ENCODE measurements at regions not wholly inside any gene's neighbourhood (a gene's known extent, or its start where the extent isn't known, plus 50 kb on each side); places are given as distances from the start of the nearest gene placed in this dataset.

GRCh38 chr6:105886814-105887544 is 199.2 kb upstream of the PRDM1 start:
- TF ChIP-seq, protein P1, sequence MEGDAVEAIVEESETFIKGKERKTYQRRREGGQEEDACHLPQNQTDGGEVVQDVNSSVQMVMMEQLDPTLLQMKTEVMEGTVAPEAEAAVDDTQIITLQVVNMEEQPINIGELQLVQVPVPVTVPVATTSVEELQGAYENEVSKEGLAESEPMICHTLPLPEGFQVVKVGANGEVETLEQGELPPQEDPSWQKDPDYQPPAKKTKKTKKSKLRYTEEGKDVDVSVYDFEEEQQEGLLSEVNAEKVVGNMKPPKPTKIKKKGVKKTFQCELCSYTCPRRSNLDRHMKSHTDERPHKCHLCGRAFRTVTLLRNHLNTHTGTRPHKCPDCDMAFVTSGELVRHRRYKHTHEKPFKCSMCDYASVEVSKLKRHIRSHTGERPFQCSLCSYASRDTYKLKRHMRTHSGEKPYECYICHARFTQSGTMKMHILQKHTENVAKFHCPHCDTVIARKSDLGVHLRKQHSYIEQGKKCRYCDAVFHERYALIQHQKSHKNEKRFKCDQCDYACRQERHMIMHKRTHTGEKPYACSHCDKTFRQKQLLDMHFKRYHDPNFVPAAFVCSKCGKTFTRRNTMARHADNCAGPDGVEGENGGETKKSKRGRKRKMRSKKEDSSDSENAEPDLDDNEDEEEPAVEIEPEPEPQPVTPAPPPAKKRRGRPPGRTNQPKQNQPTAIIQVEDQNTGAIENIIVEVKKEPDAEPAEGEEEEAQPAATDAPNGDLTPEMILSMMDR (IDR thresholded peaks at IDR 0.05; ENCODE audit: poor library complexity, severe bottlenecking), result no peak
- Histone ChIP-seq H3K36me3 (ENCODE audit: low read depth) (no peaks in the 10 kb centered on the region), H3K4me1 (ENCODE audit: insufficient read depth, poor library complexity, severe bottlenecking) (no peaks in the 10 kb centered on the region), H3K9me3 (ENCODE audit: severe bottlenecking) (no peaks in the 10 kb centered on the region), H3K27me3 (ENCODE audit: insufficient read depth, poor library complexity, severe bottlenecking) (no peaks in the 10 kb centered on the region), H3K4me3 (ENCODE audit: severe bottlenecking) (no peak overlapping the region), H3K27ac (ENCODE audit: poor library complexity, severe bottlenecking) (no peak overlapping the region)
- DNase-seq (ENCODE audit: low spot score), result no peak
- ATAC-seq (ENCODE audit: low read depth), result no peak

GRCh38 chr6:105886066-105886813 is 199.9 kb upstream of the PRDM1 start:
- Histone ChIP-seq H3K27ac (ENCODE audit: poor library complexity, severe bottlenecking) (no peak overlapping the region), H3K9me3 (ENCODE audit: severe bottlenecking) (no peaks in the 10 kb centered on the region), H3K36me3 (ENCODE audit: low read depth) (no peaks in the 10 kb centered on the region), H3K4me3 (ENCODE audit: severe bottlenecking) (no peak overlapping the region), H3K27me3 (ENCODE audit: insufficient read depth, poor library complexity, severe bottlenecking) (no peaks in the 10 kb centered on the region), H3K4me1 (ENCODE audit: insufficient read depth, poor library complexity, severe bottlenecking) (no peaks in the 10 kb centered on the region)
- TF ChIP-seq, protein P1 (IDR thresholded peaks at IDR 0.05; ENCODE audit: poor library complexity, severe bottlenecking), result no peak
- DNase-seq (ENCODE audit: low spot score) (no peak), ATAC-seq (ENCODE audit: low read depth) (no peak)

DNA sequence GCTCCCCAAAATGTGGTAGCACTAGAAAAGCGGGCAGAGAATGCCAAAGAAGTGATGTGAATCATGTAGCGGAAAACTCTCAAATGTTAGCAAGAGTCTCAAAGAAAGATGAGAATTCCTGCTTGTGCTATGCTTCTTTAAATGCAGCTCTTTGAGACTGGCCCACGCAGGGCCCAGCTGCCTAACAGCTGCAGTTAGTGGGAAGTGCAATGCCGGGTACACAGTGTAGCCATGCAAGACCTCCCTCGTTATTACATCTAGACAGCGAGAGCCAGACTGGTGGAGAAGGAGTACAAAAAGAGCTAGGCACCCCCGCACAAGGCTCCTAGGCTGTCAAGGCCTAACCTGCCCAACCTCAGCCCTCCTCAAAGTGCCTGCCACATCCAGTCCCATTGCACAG is 201.7 kb upstream of the PRDM1 start:
- Histone ChIP-seq H3K4me1 (ENCODE audit: insufficient read depth, poor library complexity, severe bottlenecking) (no peaks in the 10 kb centered on the region), H3K27ac (ENCODE audit: poor library complexity, severe bottlenecking) (no peak overlapping the region)
- ATAC-seq (ENCODE audit: low read depth), result no peak

DNA sequence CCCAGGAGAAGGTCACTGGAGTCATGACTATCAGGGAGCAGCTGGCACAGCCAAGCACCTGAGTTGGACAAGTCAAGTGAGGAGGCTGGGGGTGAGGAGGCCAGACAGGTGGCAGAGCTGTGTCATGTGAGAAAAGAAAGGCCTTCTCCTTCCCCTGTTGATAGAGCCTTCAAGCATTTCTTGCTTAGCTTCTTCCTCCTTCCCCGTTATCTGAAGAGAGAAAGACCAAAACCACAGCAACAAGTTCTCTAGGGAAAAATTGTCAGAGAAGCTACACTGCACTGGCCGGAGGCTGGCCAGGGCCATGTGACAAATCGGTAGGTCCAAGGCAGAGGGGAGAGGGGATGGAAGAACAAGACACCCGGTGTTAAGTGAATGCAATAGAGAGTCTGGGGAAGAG is 202.1 kb upstream of the PRDM1 start:
- Histone ChIP-seq H3K36me3 (ENCODE audit: low read depth) (no peaks in the 10 kb centered on the region), H3K4me1 (ENCODE audit: insufficient read depth, poor library complexity, severe bottlenecking) (no peaks in the 10 kb centered on the region), H3K27me3 (ENCODE audit: insufficient read depth, poor library complexity, severe bottlenecking) (no peaks in the 10 kb centered on the region), H3K4me3 (ENCODE audit: severe bottlenecking) (no peak overlapping the region), H3K27ac (ENCODE audit: poor library complexity, severe bottlenecking) (no peak overlapping the region), H3K9me3 (ENCODE audit: severe bottlenecking) (no peaks in the 10 kb centered on the region)
- no peak for ATAC-seq (ENCODE audit: low read depth)
- DNase-seq (ENCODE audit: low spot score), result no peak
- TF ChIP-seq, protein P1 (IDR thresholded peaks at IDR 0.05; ENCODE audit: poor library complexity, severe bottlenecking), result no peak

More for the DNA sequence above, 201.7 kb upstream of the PRDM1 start:
- Histone ChIP-seq H3K27me3 (ENCODE audit: insufficient read depth, poor library complexity, severe bottlenecking) (no peaks in the 10 kb centered on the region), H3K4me3 (ENCODE audit: severe bottlenecking) (no peak overlapping the region), H3K9me3 (ENCODE audit: severe bottlenecking) (no peaks in the 10 kb centered on the region), H3K36me3 (ENCODE audit: low read depth) (no peaks in the 10 kb centered on the region)
- TF ChIP-seq, protein P1 (IDR thresholded peaks at IDR 0.05; ENCODE audit: poor library complexity, severe bottlenecking), result no peak
- no peak for DNase-seq (ENCODE audit: low spot score)

DNA sequence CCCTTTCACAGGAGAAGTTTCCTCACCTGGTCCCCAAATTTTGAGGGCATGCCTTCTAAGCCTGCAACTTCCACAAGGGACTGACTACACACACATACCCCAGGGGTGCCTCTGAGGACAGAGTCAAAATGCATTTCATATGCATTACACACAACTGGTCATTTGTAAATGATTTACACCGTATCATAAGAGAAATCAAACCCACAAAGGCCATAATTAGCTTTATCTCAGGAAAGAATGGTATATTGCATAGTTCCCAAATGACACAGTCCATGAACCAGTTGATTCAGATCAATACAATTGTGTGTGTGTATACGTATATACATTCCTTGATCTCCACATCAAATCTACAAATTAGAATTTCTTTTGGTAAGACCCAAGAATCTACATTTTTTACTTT is 203.3 kb upstream of the PRDM1 start:
- no peaks in the 10 kb centered on the region for H3K36me3 ChIP-seq (ENCODE audit: low read depth)
- DNase-seq (ENCODE audit: low spot score) (no peak), ATAC-seq (ENCODE audit: low read depth) (no peak)
- TF ChIP-seq, protein P1 (IDR thresholded peaks at IDR 0.05; ENCODE audit: poor library complexity, severe bottlenecking), result no peak
- H3K4me1 ChIP-seq (ENCODE audit: insufficient read depth, poor library complexity, severe bottlenecking), result no peaks in the 10 kb centered on the region
- H3K27me3 ChIP-seq (ENCODE audit: insufficient read depth, poor library complexity, severe bottlenecking), result no peaks in the 10 kb centered on the region
- no peak overlapping the region for H3K27ac ChIP-seq (ENCODE audit: poor library complexity, severe bottlenecking)
- no peaks in the 10 kb centered on the region for H3K9me3 ChIP-seq (ENCODE audit: severe bottlenecking)
- H3K4me3 ChIP-seq (ENCODE audit: severe bottlenecking), result no peak overlapping the region

All from RWPE2 (cell line).